ENCODE measurements at regions not wholly inside any gene's neighbourhood (a gene's known extent, or its start where the extent isn't known, plus 50 kb on each side); places are given as distances from the start of the nearest gene placed in this dataset.

- no peak for TF ChIP-seq CTCF (IDR thresholded peaks at IDR 0.05)
- no peak for TF ChIP-seq POLR2A (IDR thresholded peaks at IDR 0.05)
Observed at GRCh38 chr14:101619484-101619883, 58.2 kb downstream of the DIO3 start.
